GM19372 (cell line): ENCODE measurements at regions not wholly inside any gene's neighbourhood (a gene's known extent, or its start where the extent isn't known, plus 50 kb on each side); places are given as distances from the start of the nearest gene placed in this dataset.

Source experiments
- ATAC-seq: cut with Tn5 transposase; IDR thresholded peaks from one replicate; pipeline ENCODE4 v1.9.1; 2021; ENCODE audit warnings: mild to moderate bottlenecking, low read depth, moderate library complexity; ENCODE audit not compliant: unreplicated experiment

DNA sequence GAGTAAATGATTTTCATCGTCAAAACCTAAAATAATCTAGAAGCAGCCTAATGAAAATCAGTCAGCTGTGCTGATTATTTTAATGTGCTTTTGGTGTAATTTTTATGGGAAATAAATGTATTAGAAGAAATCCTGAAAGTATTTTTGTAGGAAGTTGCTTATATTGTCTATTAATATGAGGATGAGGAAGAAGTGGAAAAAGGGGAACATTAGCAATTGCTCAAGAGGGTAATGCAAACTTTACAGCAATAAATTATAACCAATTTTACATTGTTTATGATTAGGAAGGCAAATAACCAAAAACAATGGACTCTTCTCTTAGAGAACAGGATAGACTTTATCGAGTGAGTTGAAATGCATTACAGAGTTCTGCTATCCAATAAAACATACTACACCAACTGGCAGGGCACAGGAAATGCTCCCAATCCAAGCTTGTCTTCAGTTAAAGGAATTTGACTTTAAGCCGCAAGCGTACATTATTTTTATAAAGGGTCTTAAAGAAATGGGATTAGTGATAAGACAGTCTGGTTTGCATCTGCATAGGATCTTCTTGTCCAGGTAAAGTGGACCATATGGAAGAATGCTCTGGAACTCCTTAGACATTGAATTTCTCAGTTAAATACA is 374.8 kb downstream of the PDGFC start:
- ATAC-seq: no peak

DNA sequence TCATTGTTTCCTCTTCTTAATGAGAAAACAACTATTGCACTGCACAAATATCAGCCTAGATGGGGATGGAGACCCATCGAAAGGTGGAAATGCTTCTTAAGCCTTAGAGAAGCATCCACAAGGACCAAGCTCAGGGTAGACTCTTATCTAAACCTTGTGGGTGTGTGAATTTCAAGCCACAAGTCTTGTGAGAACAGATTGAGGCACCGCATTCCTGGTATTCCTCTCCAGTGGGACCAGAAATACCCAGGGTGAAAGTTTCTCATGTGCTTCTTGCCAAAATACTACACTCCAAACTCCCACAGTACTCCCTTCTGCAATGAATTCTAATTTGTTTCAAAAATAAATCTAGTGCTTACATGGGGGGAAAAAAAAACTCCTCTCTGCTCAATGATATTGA is 375.6 kb downstream of the PDGFC start:
- no peak for ATAC-seq

DNA sequence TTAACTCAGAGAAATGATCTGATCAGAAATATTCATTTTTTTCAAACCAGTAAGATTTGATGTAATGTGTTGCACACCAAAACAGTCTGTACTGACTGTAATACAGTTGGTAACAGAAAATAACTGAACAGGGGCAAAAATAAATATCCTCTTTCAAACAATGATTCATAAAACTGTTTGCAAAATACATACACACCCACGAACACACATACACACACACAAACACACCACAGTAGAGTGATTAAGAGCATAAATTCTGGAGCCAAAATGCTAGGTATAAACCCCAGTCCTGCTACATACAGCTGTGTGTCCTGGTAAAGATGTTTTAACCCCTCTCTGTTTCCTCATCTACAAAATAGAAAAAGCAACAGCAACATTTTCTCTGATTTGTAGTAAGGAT is 376.6 kb downstream of the PDGFC start:
- ATAC-seq: no peak

DNA sequence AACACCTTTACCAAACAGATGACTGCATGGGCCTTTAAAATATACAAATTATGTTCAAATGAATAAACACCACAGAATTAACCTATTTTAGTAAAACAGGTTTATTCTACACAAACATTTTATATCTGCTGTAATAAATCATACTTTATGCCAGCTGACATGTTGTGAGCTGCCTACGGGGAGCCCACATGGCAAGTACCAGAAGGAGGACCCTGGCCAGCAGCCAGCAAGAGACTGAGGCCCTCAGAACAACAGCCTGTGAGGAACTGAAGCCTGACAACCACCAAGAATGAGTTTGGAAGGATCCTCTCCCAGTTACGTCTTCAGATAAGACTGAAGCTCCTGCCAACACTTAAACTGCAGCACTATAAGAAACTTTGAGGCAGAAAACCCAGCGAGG is 377.0 kb downstream of the PDGFC start:
- ATAC-seq: no peak

DNA sequence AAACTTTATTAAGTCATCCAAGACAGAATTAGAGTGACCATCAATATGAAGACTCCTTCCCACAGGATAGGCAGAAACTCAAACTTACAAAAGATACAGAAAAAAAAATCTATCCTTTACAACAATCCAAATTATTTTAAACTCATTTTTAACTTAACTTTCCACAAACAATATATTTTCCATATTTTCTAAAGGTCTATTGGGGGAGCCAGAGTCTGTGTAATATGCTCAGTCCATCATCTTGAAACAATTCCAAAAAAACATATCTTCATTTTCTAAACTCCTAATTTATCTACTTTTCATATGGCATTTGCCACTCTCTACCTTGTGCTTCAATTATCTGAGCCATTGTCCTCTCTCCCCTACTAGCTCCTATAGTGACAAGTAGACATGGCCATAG is 378.1 kb downstream of the PDGFC start:
- ATAC-seq: no peak

DNA sequence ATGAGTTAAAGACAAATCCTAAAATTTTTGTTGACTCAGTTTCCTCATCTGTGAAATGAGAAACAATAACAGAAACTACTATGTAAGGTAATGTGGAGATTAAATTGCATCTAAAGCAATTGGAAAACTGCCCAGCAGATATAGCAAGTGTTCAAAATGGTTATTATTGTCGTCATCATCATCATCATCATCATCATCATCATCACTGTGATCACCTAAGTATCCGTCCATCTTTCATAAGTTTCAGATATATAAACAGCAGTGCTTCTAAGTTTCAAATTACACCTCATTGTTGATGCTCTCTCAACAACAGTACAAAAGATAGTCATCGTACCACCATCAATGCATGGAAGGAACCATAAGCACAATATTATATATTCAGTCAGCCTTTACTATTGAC is 379.9 kb downstream of the PDGFC start:
- no peak for ATAC-seq

DNA sequence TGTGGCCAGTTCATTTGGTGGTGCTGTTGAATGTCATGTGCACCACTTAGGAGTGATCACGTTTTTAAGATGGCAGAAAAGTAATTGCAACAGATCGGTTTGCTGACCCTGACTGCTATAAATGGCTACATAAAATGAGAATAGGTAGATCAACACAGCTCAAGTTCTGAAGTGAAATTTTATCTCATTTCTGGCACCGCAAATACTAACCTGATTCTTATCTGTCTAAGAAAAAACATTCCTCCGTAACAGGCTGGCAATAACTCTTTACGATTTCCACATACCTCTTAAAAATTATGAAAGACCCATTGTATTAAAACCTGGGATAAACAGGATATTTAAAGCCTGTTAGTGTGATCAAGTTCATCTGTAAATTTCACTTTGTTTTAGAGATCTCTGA is 387.5 kb downstream of the PDGFC start:
- no peak for ATAC-seq

DNA sequence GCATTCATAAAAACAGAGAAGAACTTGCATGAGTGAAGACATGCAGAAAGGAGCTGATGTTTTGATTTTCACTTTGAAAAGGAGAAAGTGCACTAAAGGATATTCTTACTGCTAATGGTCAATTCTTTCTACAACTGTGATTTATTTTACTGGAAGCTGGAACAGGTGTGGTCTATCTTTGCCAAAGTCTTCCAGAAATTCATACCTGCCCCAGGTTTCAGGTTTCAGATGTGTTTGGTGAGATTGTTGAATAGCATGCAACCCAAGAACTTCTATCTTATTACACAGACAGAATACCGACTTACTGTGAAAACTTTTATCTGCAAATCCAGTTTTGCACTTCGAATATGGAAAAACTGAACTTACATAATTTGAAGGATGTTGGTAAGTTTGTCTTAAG is 388.3 kb downstream of the PDGFC start:
- ATAC-seq: no peak

DNA sequence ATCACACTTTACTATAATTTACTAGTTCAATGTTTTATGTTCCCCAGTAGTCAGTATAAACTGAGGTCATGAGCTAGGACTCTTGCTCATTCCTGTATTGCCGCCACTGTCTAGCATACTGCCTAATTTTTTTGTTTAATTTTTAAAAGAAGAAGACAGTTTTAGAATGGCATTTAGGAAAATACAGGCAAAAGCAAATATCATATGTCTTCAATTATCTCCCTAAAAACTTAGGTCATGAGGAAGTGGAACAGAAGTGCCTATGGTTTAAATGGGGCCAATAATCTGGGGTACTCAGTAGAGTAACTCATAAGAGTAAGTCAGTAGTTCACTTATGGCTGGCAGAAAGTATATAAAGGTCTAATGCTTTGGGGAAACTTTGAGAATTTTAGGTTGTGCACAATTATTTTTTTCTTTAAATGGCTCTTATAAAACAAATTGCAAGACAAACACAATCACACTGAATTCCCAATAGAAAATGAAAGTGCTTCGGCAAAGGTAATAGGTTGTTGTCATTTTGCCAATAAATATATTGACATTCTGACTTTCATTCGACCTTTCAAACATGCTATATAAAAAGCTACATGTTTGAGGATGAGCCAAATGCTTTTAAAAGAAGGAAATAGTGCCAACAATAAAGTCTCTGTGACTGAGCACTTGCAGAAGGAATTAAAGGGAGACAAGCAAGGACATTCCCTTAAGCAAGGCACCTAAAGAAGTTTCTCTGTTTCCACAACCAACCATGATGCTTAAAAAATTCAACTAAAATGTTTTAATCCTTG is 390.1 kb downstream of the PDGFC start:
- no peak for ATAC-seq

DNA sequence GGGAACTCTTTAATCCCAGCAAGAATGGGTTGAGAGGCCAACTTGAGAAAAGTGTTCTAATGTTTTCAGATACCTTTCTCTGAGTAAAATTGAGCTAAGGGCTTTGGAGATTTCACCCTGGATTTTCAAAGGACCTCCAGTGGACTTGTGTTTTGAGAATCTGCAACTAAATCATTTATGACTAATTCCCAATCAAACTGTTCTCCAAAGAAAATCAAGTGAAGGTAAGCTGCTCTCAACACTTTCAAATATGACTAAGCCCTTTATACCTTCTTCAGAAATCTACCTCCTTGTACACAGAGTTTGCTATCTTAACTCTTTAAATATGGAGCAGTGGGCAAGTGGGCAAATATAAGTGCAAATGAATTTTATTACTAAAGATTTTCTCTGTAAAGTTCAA is 392.9 kb downstream of the PDGFC start:
- ATAC-seq: no peak

DNA sequence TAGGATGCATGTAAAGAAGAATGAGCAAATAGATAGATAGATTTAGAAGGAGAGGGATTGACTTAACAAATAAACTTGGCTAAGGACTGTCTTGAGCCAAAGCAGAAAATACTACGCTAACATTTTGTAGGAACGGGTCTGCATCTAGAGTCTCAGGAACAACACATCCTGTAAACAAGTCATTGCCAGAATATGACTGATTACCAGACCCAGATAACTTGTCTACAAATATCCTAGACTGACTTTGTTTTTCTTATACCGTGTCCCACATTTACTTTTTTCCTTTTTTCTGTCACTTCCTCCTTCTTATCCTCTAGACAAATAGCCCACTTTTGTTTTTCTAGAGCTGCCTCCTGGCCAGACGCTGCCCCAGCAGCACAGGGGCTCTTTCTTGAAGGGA is 393.6 kb downstream of the PDGFC start:
- ATAC-seq: no peak

DNA sequence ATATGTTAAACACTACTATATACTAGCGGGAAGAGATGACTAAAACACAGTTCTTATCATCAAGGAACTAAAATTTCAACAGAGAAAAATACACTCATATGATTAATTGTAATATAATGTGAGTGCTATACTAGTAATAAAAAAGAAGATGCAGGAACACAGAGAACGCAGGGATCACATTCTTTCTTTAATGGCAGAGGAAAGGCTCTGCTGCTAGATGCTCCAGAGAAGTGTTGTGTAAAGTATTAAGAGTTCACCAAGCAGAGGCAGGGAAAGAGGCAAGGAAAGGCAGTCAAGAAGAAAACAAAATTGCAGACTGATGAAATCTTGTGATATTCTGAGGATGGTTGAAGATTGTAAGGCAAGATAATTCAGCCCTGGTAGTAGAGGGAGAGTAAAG is 394.7 kb downstream of the PDGFC start:
- ATAC-seq: no peak

DNA sequence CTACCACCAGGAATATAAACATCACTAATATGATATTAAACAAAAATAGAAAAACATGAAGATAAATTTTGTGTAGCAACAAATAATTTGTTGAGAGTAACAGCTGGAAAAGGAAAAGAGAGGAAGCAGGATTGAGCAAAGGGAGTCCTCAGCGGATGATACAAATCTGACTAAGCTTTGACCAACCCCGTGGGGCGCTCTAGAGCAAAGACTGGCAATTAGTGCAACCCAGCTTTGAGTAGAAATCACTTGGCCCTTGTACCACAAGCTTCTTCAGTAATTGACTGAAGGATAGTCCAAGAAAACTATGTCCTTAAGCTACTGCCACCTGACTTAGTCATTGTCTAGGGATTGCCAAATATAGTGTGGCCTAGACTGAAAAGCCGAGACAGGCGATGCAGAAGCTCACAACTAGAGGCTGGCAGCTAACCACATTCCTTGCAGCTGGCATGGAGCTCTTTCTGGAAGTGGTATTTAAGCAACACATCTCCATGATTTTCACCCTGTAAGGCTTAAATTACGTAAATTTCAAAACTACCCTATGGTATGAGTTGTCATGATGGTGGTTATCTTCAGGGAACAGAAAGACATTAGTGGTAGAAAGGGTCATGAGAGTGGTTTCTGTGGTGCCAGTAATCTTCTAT is 396.0 kb downstream of the PDGFC start:
- no peak for ATAC-seq

DNA sequence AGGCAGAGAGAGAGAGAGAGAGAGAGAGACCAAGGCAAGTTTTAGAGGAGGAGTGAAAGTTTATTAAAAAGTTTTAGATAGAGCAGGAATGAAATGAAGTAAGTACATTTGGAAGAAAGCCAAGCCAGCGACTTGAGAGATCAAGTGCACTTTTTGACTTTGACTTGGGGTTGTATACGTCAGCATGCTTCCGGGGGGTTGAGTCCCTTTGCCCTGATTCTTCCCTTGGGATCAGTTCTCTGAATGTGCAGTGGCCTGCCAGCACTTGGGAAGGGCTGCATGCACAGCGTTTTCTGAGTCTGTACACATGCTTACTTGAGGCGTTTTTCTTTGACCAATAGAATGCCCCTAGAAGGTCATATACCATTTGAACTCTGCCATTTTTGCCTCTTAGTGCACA is 400.5 kb downstream of the PDGFC start:
- ATAC-seq: no peak

DNA sequence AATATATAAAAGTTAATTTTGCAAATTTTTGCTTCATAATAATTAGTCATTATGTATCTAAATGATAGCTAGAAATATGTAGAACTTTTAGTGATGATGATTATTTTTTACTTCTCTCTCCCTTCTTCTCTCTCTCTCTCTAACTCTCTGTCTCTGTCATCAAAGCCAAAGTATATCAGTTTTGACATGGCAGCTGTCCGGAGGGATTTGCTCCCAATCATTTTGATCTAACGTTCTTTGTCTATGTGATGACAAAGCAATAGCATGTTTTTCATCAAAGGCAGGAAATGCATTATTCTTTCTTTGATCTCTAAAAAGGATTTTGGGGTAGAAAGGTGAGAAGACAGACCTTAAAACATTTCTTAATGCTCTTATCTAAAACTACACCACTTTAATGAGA is 402.1 kb downstream of the PDGFC start:
- ATAC-seq: no peak

DNA sequence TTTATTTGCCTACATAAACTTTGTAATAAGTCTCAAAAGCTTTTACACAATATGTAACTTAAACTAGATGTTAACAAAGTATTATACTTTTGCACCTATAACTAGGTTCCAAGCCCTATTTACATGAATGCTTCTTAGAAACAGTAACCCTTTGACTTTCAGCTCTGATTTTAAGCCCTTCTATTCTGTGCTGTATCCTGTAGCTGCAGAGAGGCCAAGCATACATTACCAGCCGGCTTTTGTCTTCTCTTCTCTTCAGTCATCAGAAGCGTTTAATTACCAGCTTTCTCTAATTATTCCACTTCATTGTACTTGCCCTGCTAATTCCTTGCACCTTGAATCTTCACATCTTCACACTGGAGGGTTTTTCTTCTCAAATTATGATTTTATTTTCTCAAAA is 403.1 kb downstream of the PDGFC start:
- ATAC-seq: no peak

DNA sequence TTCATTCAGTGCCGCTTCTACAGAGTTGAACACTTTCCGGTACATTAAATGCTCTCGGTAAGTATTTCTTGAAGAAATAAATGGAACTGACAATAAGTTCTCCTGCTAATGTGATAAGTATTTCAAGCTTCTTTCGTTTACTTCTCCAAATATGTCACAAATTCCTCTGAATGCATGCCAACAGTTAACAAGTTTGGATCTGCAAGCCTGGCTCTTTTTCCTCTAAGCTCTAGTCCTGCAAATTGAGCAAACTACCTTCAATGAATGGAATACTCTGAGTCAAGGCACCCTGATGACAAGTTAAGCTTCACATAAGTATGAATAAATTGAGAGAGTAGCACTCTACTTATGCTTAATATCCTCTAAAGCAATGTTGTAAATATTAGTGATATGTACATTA is 403.6 kb downstream of the PDGFC start:
- no peak for ATAC-seq

DNA sequence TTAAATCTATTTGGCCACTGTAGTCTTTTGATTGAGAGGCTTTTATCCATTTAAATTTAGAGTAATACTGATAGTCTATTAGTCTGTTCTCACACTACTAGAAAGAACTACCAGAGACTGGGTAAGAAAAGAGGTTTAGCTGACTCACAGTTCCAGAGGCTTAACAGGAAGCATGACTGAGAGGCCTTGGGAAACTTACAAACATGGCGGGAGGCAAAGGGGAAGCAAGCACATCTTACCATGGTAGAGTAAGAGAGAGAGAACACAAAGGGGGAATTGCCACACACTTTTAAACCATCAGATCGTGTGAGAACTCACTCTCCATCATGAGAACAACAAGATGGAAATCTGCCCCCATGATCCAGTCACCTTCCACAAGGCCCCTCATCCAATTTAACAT is 410.9 kb downstream of the PDGFC start:
- ATAC-seq: no peak

DNA sequence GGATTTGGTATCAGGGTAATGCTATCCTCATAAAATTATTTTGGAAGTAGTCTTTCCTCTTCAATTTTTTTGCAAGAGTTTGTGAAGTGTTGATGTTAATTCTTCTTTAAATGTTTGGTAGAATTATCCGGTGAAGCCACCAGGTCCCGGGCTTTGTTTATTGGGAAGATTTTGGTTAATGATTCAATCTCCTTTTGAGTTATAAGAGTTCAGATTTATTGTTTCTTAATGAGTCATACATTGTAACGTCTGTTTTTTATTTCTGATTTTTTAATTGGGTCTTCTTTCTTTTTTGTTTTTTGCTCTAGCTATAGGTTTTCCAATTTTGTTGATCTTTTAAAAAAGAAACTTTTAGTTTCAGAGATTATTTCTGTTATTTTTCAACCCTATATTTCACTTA is 412.3 kb downstream of the PDGFC start:
- ATAC-seq: no peak

DNA sequence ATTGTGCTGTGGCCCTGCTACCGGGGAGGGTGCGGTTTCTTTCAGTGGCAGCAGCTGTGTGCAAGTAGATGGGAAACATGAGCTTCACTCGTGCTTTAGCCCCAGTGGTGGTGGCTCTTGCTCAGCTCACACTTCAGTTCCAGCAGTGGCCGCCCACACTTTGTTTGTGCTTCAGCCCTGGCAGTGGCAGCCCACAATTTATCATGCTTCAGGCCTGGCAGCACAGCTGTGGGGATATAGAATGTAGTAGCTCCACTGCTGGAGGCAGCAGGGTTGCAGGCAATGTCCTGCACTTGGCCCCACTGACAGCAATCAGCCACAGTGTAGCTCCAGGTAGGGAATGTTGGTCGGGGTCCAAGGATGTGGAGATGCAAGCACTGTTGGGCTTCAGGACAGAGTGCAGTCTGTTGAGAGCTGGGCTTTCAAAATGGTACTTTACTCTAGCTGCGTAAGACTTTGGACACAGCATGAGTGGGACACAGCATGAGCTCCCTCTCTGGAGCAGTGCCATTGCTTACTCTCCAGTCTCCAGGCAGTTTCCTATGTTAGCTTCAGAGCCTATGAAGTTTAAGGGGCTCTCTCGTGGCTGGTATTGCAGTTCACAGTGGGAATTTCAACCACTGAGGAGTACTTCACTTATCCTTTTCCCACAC is 413.1 kb downstream of the PDGFC start:
- no peak for ATAC-seq

DNA sequence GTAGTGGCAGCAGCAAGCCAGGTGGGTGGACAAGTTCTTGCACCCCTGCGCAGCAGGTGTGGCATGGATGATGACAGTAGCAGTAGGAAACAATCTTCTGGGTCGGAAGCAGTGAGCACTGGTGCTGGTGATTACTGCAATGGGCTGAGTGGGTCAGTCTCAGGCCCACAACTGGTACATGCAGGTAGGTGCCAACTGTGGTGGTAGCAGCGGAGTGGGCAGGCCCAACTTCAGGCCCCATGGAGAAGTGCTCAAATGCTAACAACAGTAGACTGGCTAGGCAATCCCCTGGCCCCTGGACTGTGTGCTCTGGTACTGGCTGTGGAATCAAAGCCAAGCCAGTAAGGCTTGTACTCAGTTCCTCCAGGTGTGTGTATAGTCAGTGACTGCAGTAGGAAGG is 413.7 kb downstream of the PDGFC start:
- no peak for ATAC-seq

DNA sequence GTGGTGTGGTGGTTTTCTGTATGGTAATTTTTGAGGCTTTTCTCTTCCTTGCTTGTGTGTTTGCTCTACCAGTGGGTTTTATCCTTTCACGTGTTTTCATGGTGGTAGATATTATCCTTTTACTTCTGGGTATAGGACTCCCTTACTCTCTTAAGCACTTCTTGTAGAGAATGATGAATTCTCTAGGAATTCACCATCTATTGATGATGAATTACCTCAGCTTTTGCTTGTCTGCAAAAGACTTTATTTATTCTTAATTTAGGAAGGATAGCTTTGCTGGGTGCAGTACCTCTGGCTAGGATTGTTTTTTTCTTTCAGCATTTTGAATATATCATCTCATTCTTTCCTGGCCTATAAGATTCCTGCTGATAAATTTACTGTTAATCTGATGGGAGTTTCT is 415.3 kb downstream of the PDGFC start:
- ATAC-seq: no peak
